Vagina (tissue), 2 donors: ENCODE measurements at regions not wholly inside any gene's neighbourhood (a gene's known extent, or its start where the extent isn't known, plus 50 kb on each side); places are given as distances from the start of the nearest gene placed in this dataset.

Experiments used
- DNase-seq, 2 donors: peaks; one replicate each; pipeline ENCODE4 v3.0.0-alpha.2; 2017; ENCODE audit errors: extremely low spot score in 2 of 2
- H3K27ac ChIP-seq: fragments of 200-600 bp; sonication (generic); one replicate; pipeline ENCODE4 v1.5.1; 2019
- H3K27me3 ChIP-seq: fragments of 200-600 bp; sonication (generic); one replicate; pipeline ENCODE4 v1.5.1; 2019
- H3K36me3 ChIP-seq, 2 donors: fragments of 200-600 bp; sonication (generic); one replicate each; pipeline ENCODE4 v1.5.1; 2017 to 2019
- H3K4me1 ChIP-seq: fragments of 200-600 bp; sonication (generic); one replicate; pipeline ENCODE4 v1.5.1; 2019
- H3K4me3 ChIP-seq, 2 donors: fragments of 200-600 bp; sonication (generic); 1 replicate in 1 of 2; 2 replicates in 1 of 2; pipeline ENCODE4 v1.5.1; 2016 to 2019
- H3K9me3 ChIP-seq: fragments of 200-600 bp; sonication (generic); one replicate; pipeline ENCODE4 v1.5.1; 2019
- POLR2A ChIP-seq, 2 donors: fragments of 450-650 bp; IDR thresholded peaks; one replicate each; pipeline ENCODE4 v1.6.1; 2017; ENCODE audit warnings: antibody characterized with exemption in 2 of 2, mild to moderate bottlenecking in 2 of 2, moderate library complexity in 2 of 2
- POLR2AphosphoS5 ChIP-seq, 2 donors: sonication (generic); formaldehyde crosslinking; IDR thresholded peaks; one replicate each; pipeline ENCODE4 v1.9.0; 2017; ENCODE audit warnings: antibody characterized with exemption in 2 of 2, mild to moderate bottlenecking in 2 of 2, low read depth in 1 of 2; ENCODE audit not compliant: insufficient read depth in 1 of 2
- intact Hi-C: fragments of 100-400 bp; cut with DNase I; formaldehyde crosslinking; loops from one replicate; pipeline ENCODE4 v1.15.1; 2023
- TF ChIP-seq, protein P1 (sequence below), 3 experiments: fragments of 450-650 bp in 2 of 3; fragments of 200-600 bp in 1 of 3; sonication (generic) in 1 of 3; IDR thresholded peaks; one replicate each; pipeline ENCODE4 v1.5.1; 2017 to 2019; ENCODE audit warnings: antibody characterized with exemption in 3 of 3, mild to moderate bottlenecking in 2 of 3, moderate library complexity in 2 of 3

DNA sequence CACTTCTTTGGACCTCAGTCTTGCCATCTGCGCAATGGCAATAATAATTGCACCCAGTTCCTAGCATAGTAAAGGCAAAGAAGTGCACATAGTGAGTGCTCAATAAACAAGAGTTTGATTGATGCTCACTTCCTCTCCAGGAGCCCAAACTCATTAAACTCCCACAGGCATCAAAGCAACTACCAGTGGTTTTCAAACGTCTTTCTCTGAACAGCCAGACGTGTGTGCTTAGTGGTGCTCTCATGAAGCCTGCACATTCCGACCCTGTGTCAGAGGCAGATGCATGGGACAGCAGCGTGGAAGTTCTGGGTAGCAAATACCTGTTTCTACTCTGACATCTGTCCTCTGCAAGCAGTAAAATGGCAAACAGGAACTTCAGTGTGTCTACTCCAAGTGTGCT lies 146.3 kb upstream of the MAFB start:
- no peaks in the 10 kb centered on the region for H3K36me3 ChIP-seq
- no peaks in the 10 kb centered on the region for H3K9me3 ChIP-seq
- DNase-seq: no peak
- no peak overlapping the region for H3K27ac ChIP-seq
- intact Hi-C loops: no loop called here
- H3K4me3 ChIP-seq: no peak overlapping the region
- TF ChIP-seq POLR2A (IDR thresholded peaks at IDR 0.05) (no peak), POLR2AphosphoS5 (IDR thresholded peaks at IDR 0.05; ENCODE audit: insufficient read depth in 1 of 2, low read depth in 1 of 2) (no peak)
- TF ChIP-seq, protein P1, sequence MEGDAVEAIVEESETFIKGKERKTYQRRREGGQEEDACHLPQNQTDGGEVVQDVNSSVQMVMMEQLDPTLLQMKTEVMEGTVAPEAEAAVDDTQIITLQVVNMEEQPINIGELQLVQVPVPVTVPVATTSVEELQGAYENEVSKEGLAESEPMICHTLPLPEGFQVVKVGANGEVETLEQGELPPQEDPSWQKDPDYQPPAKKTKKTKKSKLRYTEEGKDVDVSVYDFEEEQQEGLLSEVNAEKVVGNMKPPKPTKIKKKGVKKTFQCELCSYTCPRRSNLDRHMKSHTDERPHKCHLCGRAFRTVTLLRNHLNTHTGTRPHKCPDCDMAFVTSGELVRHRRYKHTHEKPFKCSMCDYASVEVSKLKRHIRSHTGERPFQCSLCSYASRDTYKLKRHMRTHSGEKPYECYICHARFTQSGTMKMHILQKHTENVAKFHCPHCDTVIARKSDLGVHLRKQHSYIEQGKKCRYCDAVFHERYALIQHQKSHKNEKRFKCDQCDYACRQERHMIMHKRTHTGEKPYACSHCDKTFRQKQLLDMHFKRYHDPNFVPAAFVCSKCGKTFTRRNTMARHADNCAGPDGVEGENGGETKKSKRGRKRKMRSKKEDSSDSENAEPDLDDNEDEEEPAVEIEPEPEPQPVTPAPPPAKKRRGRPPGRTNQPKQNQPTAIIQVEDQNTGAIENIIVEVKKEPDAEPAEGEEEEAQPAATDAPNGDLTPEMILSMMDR (IDR thresholded peaks at IDR 0.05): no peak
- H3K27me3 ChIP-seq: no peaks in the 10 kb centered on the region
- no peaks in the 10 kb centered on the region for H3K4me1 ChIP-seq

DNA sequence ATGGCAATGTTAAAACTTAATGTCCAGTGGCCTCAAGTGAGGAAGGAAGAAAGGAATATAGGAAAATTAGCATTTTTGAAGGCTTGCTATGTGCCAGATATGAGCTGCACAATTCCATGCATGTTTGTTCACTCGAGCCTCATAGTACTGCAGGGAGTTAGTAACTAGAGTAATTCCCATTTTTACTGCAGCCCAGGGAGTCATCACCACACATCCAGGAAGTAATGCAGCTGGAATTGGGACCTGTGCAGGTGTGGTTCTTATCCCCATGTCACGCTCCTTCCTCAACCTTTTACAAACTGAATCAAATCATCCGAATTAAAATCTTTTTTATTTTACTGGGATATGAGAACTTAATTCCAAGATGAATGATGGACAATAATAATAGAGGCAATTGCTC lies 149.5 kb upstream of the MAFB start:
- TF ChIP-seq, protein P1 (IDR thresholded peaks at IDR 0.05): no peak
- no peak for TF ChIP-seq POLR2A (IDR thresholded peaks at IDR 0.05)
- TF ChIP-seq POLR2AphosphoS5 (IDR thresholded peaks at IDR 0.05; ENCODE audit: insufficient read depth in 1 of 2, low read depth in 1 of 2): no peak
- Histone ChIP-seq H3K27ac (no peak overlapping the region), H3K36me3 (no peaks in the 10 kb centered on the region), H3K4me3 (no peak overlapping the region), H3K9me3 (no peaks in the 10 kb centered on the region), H3K4me1 (no peaks in the 10 kb centered on the region), H3K27me3 (no peaks in the 10 kb centered on the region)
- intact Hi-C loops: no loop called here
- DNase-seq: no peak

DNA sequence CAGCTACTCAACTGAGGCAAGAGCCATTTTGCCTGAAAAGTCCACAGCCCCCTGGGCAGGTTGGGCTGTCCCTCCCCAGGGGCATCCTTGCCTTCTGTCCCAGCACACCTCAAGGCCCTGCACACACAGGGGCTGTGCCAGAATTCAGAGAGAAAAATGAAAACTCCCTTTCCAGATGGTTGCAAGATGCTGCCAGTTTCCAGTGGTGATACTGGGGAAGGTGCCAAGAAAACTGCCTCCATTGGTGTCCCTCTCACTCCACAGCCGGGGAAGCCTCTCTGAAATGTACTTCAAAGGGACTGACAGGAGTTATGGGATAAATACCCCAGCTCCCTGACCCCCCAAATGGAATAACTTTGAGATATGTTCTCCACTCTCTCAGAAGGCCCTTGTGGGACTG lies 154.2 kb upstream of the MAFB start:
- Histone ChIP-seq H3K27me3 (no peaks in the 10 kb centered on the region), H3K4me3 (no peak overlapping the region), H3K9me3 (no peaks in the 10 kb centered on the region), H3K36me3 (no peaks in the 10 kb centered on the region), H3K27ac (no peak overlapping the region), H3K4me1 (no peaks in the 10 kb centered on the region)
- DNase-seq: no peak
- intact Hi-C loops: no loop called here
- TF ChIP-seq POLR2A (IDR thresholded peaks at IDR 0.05) (no peak), POLR2AphosphoS5 (IDR thresholded peaks at IDR 0.05; ENCODE audit: insufficient read depth in 1 of 2, low read depth in 1 of 2) (no peak)
- TF ChIP-seq, protein P1 (IDR thresholded peaks at IDR 0.05): no peak

DNA sequence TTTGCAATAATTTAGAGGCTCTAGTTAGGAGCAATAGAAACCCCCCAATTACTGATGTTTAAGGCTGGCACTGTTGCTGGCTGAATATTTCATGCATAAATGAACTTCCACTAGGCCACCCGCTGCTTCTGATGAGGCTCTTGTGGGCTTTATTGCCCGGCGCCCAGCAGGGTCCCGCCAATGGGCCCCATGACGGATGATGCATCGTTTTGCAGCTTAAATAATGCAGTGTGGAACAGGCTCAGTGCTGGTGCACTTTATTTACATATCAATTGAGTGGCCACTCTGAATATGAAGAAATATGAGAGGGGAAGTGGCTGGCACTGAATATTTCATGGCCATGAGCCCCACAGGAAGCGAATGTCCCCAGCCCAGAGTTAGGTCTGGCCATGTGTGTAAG lies 155.3 kb upstream of the MAFB start:
- H3K9me3 ChIP-seq: no peaks in the 10 kb centered on the region
- H3K27ac ChIP-seq: no peak overlapping the region
- H3K36me3 ChIP-seq: no peaks in the 10 kb centered on the region
- intact Hi-C loops: no loop called here
- TF ChIP-seq POLR2A (IDR thresholded peaks at IDR 0.05) (no peak), POLR2AphosphoS5 (IDR thresholded peaks at IDR 0.05; ENCODE audit: insufficient read depth in 1 of 2, low read depth in 1 of 2) (no peak)
- TF ChIP-seq, protein P1 (IDR thresholded peaks at IDR 0.05): no peak
- no peak for DNase-seq
- H3K4me1 ChIP-seq: no peaks in the 10 kb centered on the region
- no peak overlapping the region for H3K4me3 ChIP-seq
- no peaks in the 10 kb centered on the region for H3K27me3 ChIP-seq

GRCh38 chr20:40848096-40848495 lies 159.1 kb upstream of the MAFB start:
- TF ChIP-seq POLR2A (IDR thresholded peaks at IDR 0.05) (no peak), POLR2AphosphoS5 (IDR thresholded peaks at IDR 0.05; ENCODE audit: insufficient read depth in 1 of 2, low read depth in 1 of 2) (no peak)
- TF ChIP-seq, protein P1 (IDR thresholded peaks at IDR 0.05): no peak
- H3K27ac ChIP-seq: no peak overlapping the region
- H3K4me3 ChIP-seq: no peak overlapping the region
- no peaks in the 10 kb centered on the region for H3K27me3 ChIP-seq
- no peaks in the 10 kb centered on the region for H3K4me1 ChIP-seq
- H3K9me3 ChIP-seq: no peaks in the 10 kb centered on the region
- no peak for DNase-seq
- H3K36me3 ChIP-seq: no peaks in the 10 kb centered on the region
- intact Hi-C loops: no loop called here
